ENCODE measurements at regions not wholly inside any gene's neighbourhood (a gene's known extent, or its start where the extent isn't known, plus 50 kb on each side); places are given as distances from the start of the nearest gene placed in this dataset.

GRCh38 chr2:118474541-118474920 lies 372.9 kb downstream of the EN1 start:
- Histone ChIP-seq H4K20me1 (ENCODE audit: insufficient read depth, low read length, poor library complexity, severe bottlenecking) (no peaks in the 10 kb centered on the region), H3K4me2 (ENCODE audit: low read depth, low read length, poor library complexity, severe bottlenecking) (no peak overlapping the region), H3K36me3 (ENCODE audit: insufficient read depth, low read length) (no peaks in the 10 kb centered on the region), H3K4me1 (ENCODE audit: insufficient read depth, low read length, poor library complexity, severe bottlenecking) (no peaks in the 10 kb centered on the region), H3K9ac (ENCODE audit: low read depth, low read length, poor library complexity, severe bottlenecking) (no peak overlapping the region), H3K9me3 (ENCODE audit: insufficient read depth, low read depth, low read length) (no peaks in the 10 kb centered on the region), H3K4me3 (ENCODE audit: low read length, poor library complexity, severe bottlenecking) (no peak overlapping the region), H3K79me2 (ENCODE audit: insufficient read depth, low read length) (no peaks in the 10 kb centered on the region), H2AFZ (ENCODE audit: low read length) (no peak overlapping the region), H3K27me3 (ENCODE audit: insufficient read depth, low read length, poor library complexity, severe bottlenecking) (no peaks in the 10 kb centered on the region), H3F3A (ENCODE audit: low read depth) (no peaks in the 10 kb centered on the region), H3K9me2 (replicated peaks; ENCODE audit: low read depth, low read length) (no peaks in the 10 kb centered on the region)
- TF ChIP-seq EZH2phosphoT487 (IDR thresholded peaks at IDR 0.05; ENCODE audit: borderline replicate concordance), result no peak
- TF ChIP-seq CTCF (conservative IDR thresholded peaks at IDR 0.05; ENCODE audit: low read length), result no peak

GRCh38 chr2:118473846-118474540 lies 373.5 kb downstream of the EN1 start:
- no peaks in the 10 kb centered on the region for H3K79me2 ChIP-seq (ENCODE audit: insufficient read depth, low read length)
- no peaks in the 10 kb centered on the region for H3K4me1 ChIP-seq (ENCODE audit: insufficient read depth, low read length, poor library complexity, severe bottlenecking)
- no peaks in the 10 kb centered on the region for H3K9me2 ChIP-seq (replicated peaks; ENCODE audit: low read depth, low read length)
- no peak overlapping the region for H3K4me3 ChIP-seq (ENCODE audit: low read length, poor library complexity, severe bottlenecking)
- H3K9me3 ChIP-seq (ENCODE audit: insufficient read depth, low read depth, low read length), result no peaks in the 10 kb centered on the region
- no peaks in the 10 kb centered on the region for H3F3A ChIP-seq (ENCODE audit: low read depth)
- no peak overlapping the region for H2AFZ ChIP-seq (ENCODE audit: low read length)
- no peak overlapping the region for H3K4me2 ChIP-seq (ENCODE audit: low read depth, low read length, poor library complexity, severe bottlenecking)
- H3K9ac ChIP-seq (ENCODE audit: low read depth, low read length, poor library complexity, severe bottlenecking), result no peak overlapping the region
- H3K27me3 ChIP-seq (ENCODE audit: insufficient read depth, low read length, poor library complexity, severe bottlenecking), result no peaks in the 10 kb centered on the region
- no peaks in the 10 kb centered on the region for H4K20me1 ChIP-seq (ENCODE audit: insufficient read depth, low read length, poor library complexity, severe bottlenecking)
- H3K36me3 ChIP-seq (ENCODE audit: insufficient read depth, low read length), result no peaks in the 10 kb centered on the region
- TF ChIP-seq CTCF (conservative IDR thresholded peaks at IDR 0.05; ENCODE audit: low read length) (no peak), EZH2phosphoT487 (IDR thresholded peaks at IDR 0.05; ENCODE audit: borderline replicate concordance) (no peak)

DNA sequence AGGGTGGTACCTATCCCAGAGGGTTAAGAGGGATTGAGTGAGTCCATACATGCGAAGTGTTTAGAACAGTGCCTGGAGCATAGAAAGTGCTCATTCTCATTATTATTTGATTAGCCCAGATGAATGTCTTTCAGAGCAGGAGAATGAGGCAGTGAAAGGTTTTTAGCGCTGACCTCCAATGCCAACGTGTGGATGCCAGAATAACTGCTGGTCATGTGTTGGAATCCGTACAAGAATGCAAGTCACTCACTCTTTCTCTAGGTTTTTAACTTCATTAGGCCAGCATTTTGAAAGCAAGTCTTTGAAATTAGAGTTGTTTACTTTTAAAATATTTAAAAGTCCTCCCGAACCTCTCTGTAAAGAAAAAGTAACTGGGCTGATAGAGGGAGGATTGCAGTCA lies 374.2 kb downstream of the EN1 start:
- H3K4me1 ChIP-seq (ENCODE audit: insufficient read depth, low read length, poor library complexity, severe bottlenecking), result no peaks in the 10 kb centered on the region
- H4K20me1 ChIP-seq (ENCODE audit: insufficient read depth, low read length, poor library complexity, severe bottlenecking), result no peaks in the 10 kb centered on the region
- no peaks in the 10 kb centered on the region for H3K9me3 ChIP-seq (ENCODE audit: insufficient read depth, low read depth, low read length)
- TF ChIP-seq EZH2phosphoT487 (IDR thresholded peaks at IDR 0.05; ENCODE audit: borderline replicate concordance), result no peak
- no peak for TF ChIP-seq CTCF (conservative IDR thresholded peaks at IDR 0.05; ENCODE audit: low read length)
- H3F3A ChIP-seq (ENCODE audit: low read depth), result no peaks in the 10 kb centered on the region
- no peaks in the 10 kb centered on the region for H3K36me3 ChIP-seq (ENCODE audit: insufficient read depth, low read length)
- no peaks in the 10 kb centered on the region for H3K9me2 ChIP-seq (replicated peaks; ENCODE audit: low read depth, low read length)
- H3K27me3 ChIP-seq (ENCODE audit: insufficient read depth, low read length, poor library complexity, severe bottlenecking), result no peaks in the 10 kb centered on the region
- no peak overlapping the region for H2AFZ ChIP-seq (ENCODE audit: low read length)
- no peak overlapping the region for H3K4me2 ChIP-seq (ENCODE audit: low read depth, low read length, poor library complexity, severe bottlenecking)
- no peak overlapping the region for H3K4me3 ChIP-seq (ENCODE audit: low read length, poor library complexity, severe bottlenecking)
- H3K79me2 ChIP-seq (ENCODE audit: insufficient read depth, low read length), result no peaks in the 10 kb centered on the region
- H3K9ac ChIP-seq (ENCODE audit: low read depth, low read length, poor library complexity, severe bottlenecking), result no peak overlapping the region
